Embryonic facial prominence (tissue), 1 donor: ENCODE measurements at regions not wholly inside any gene's neighbourhood (a gene's known extent, or its start where the extent isn't known, plus 50 kb on each side); places are given as distances from the start of the nearest gene placed in this dataset.
A peak's percentile ranks its signal among the peaks of the same experiment; 100 is the strongest.

Source experiments
- DNase-seq: peaks from one replicate; pipeline ENCODE4 v3.0.0-alpha.2; 2016; ENCODE audit errors: extremely low spot score

GRCh38 chr6:8780653-8781052 is 345.3 kb upstream of the SLC35B3 start:
- DNase-seq = no peak

GRCh38 chr6:8764733-8765132 is 329.4 kb upstream of the SLC35B3 start:
- no peak for DNase-seq

- no peak for DNase-seq
These were observed 325.6 kb upstream of the SLC35B3 start for GRCh38 chr6:8760951-8761350.

GRCh38 chr6:8758412-8758811 is 323.1 kb upstream of the SLC35B3 start:
- no peak for DNase-seq

- DNase-seq = no peak
These were observed 315.3 kb upstream of the SLC35B3 start for GRCh38 chr6:8750627-8751026.

- no peak for DNase-seq
These were observed 314.1 kb upstream of the SLC35B3 start for GRCh38 chr6:8749465-8749864.

GRCh38 chr6:8743170-8743745 is 307.9 kb upstream of the SLC35B3 start:
- no peak for DNase-seq

- no peak for DNase-seq
These were observed 304.1 kb upstream of the SLC35B3 start for GRCh38 chr6:8739454-8739853.

- no peak for DNase-seq
These were observed 303.6 kb upstream of the SLC35B3 start for GRCh38 chr6:8738951-8739350.

GRCh38 chr6:8736156-8736895 is 301.0 kb upstream of the SLC35B3 start:
- DNase-seq = no peak

GRCh38 chr6:8733879-8734278 is 298.5 kb upstream of the SLC35B3 start:
- DNase-seq = no peak

- DNase-seq = no peak
These were observed 296.5 kb upstream of the SLC35B3 start for GRCh38 chr6:8731874-8732273.

- DNase-seq = no peak
These were observed 275.5 kb upstream of the SLC35B3 start for GRCh38 chr6:8710668-8711431.

GRCh38 chr6:8707956-8708772 is 272.8 kb upstream of the SLC35B3 start:
- peak; percentile 62 for DNase-seq

- DNase-seq = no peak
These were observed 272.0 kb upstream of the SLC35B3 start for GRCh38 chr6:8707369-8707768.

- no peak for DNase-seq
These were observed 270.2 kb upstream of the SLC35B3 start for GRCh38 chr6:8705435-8706020.

GRCh38 chr6:8703059-8703458 is 267.7 kb upstream of the SLC35B3 start:
- no peak for DNase-seq

GRCh38 chr6:8688821-8689220 is 253.5 kb upstream of the SLC35B3 start:
- no peak for DNase-seq

GRCh38 chr6:8686077-8686476 is 250.7 kb upstream of the SLC35B3 start:
- no peak for DNase-seq

- no peak for DNase-seq
These were observed 247.9 kb upstream of the SLC35B3 start for GRCh38 chr6:8683204-8683603.

GRCh38 chr6:8679823-8680222 is 244.5 kb upstream of the SLC35B3 start:
- DNase-seq = no peak

- DNase-seq = no peak
These were observed 243.1 kb upstream of the SLC35B3 start for GRCh38 chr6:8678466-8678865.
